K562 (cell line): ENCODE measurements at regions not wholly inside any gene's neighbourhood (a gene's known extent, or its start where the extent isn't known, plus 50 kb on each side); places are given as distances from the start of the nearest gene placed in this dataset.

Experiments used
- ATAC-seq: fragments of 200-7000 bp; cut with Tn5 transposase; 3 replicates; pipeline ENCODE4 v1.9.1; 2020; ENCODE audit warnings: moderate library complexity
- BruUV-seq: library from RNA; stranded (reverse); fragments of 400-500 nt; replicated peaks from 2 replicates; lab custom pipeline; 2021; lab: Mats Ljungman, UMichigan
- CTCF ChIA-PET: fragments of 300-600 bp; formaldehyde crosslinking; extraction: SDS; loops from one replicate; lab custom pipeline; 2021; ENCODE audit warnings: low intra/inter-chr PET ratio; lab: Yijun Ruan, JAX
- POLR2A ChIA-PET: fragments of 300-600, 350-650 bp; sonication (Branson Sonifier 250); formaldehyde crosslinking; extraction: SDS; loops from one replicate; lab custom pipeline; 2021; ENCODE audit warnings: antibody characterized with exemption, inconsistent platforms; lab: Yijun Ruan, JAX
- DNase-seq, 4 experiments: peaks; one replicate each; pipeline versions ENCODE4 v3.0.0 to v3.0.0-alpha.2; 2011 to 2018; ENCODE audit warnings: low spot score in 3 of 4, mixed read lengths in 3 of 4; ENCODE audit errors: extremely low read depth in 1 of 4
- FAIRE-seq: peaks from 2 replicates; lab custom pipeline; 2011; peaks lifted over from hg19 to GRCh38; lab: Jason Lieb, UNC
- H2AFZ ChIP-seq: 2 replicates; pipeline ENCODE4 v1.6.0; 2011; ENCODE audit warnings: low read depth, low read length, control low read depth, inconsistent platforms
- H3K27ac ChIP-seq: fragments of 200-600 bp; 3 replicates; pipeline ENCODE4 v1.8.0; 2011; ENCODE audit warnings: low read depth, mild to moderate bottlenecking, control low read depth, inconsistent platforms, low read length, moderate library complexity, mixed read lengths; ENCODE audit errors: extremely low read depth
- H3K27me3 ChIP-seq, 2 experiments: fragments of 300-600 bp in 1 of 2; 2 replicates in 1 of 2; 3 replicates in 1 of 2; pipeline versions ENCODE4 v1.6.0 to v1.8.0; 2011; ENCODE audit warnings: inconsistent platforms in 2 of 2, low read length in 2 of 2, mild to moderate bottlenecking in 1 of 2, mixed read lengths in 1 of 2, moderate library complexity in 1 of 2; ENCODE audit not compliant: control insufficient read depth in 2 of 2, insufficient read depth in 2 of 2
- H3K36me3 ChIP-seq: fragments of 300-600 bp; 3 replicates; pipeline ENCODE4 v1.8.0; 2011; ENCODE audit warnings: mild to moderate bottlenecking, low read length, inconsistent platforms; ENCODE audit not compliant: control insufficient read depth, insufficient read depth
- H3K4me1 ChIP-seq, 2 experiments: fragments of 200-600 bp in 1 of 2; replicated peaks in 1 of 2; 2 replicates in 1 of 2; 3 replicates in 1 of 2; pipeline versions ENCODE4 v1.5.1 to v1.8.0; 2011; ENCODE audit warnings: inconsistent platforms in 2 of 2, low read length in 2 of 2, mild to moderate bottlenecking in 1 of 2, mixed read lengths in 1 of 2, moderate library complexity in 1 of 2; ENCODE audit not compliant: control insufficient read depth in 2 of 2, insufficient read depth in 2 of 2
- H3K4me2 ChIP-seq: 2 replicates; pipeline ENCODE4 v1.6.1; 2011; ENCODE audit warnings: low read length, control low read depth, inconsistent platforms, mixed read lengths; ENCODE audit not compliant: insufficient read depth
- H3K4me3 ChIP-seq: fragments of 200-600 bp; sonication (generic), shearing (Covaris generic); 2 replicates; pipeline ENCODE4 v1.5.1; 2016; ENCODE audit warnings: control low read depth, inconsistent platforms
- H3K79me2 ChIP-seq: fragments of 200-600 bp; 3 replicates; pipeline ENCODE4 v1.8.0; 2011; ENCODE audit warnings: low read length, inconsistent platforms; ENCODE audit not compliant: control insufficient read depth, insufficient read depth
- H3K9ac ChIP-seq, 2 experiments: 2 replicates each; pipeline versions ENCODE4 v1.6.0 to v1.6.1; 2011; ENCODE audit warnings: low read depth in 2 of 2, low read length in 2 of 2, control low read depth in 1 of 2, inconsistent platforms in 1 of 2, mild to moderate bottlenecking in 1 of 2, mixed read lengths in 1 of 2; ENCODE audit not compliant: insufficient read depth in 1 of 2
- H3K9me1 ChIP-seq: one replicate; pipeline ENCODE4 v1.6.0; 2011; ENCODE audit warnings: inconsistent platforms, mild to moderate bottlenecking, low read length, moderate library complexity; ENCODE audit not compliant: control insufficient read depth, insufficient read depth
- H3K9me3 ChIP-seq: replicated peaks from 2 replicates; pipeline ENCODE4 v1.5.1; 2011; ENCODE audit warnings: low read depth, low read length, inconsistent platforms; ENCODE audit not compliant: control insufficient read depth, insufficient read depth
- H4K20me1 ChIP-seq: replicated peaks from 2 replicates; pipeline ENCODE4 v1.6.1; 2011; ENCODE audit warnings: low read length, inconsistent platforms, mixed read lengths; ENCODE audit not compliant: control insufficient read depth, insufficient read depth
- CBFA2T3 ChIP-seq: fragments of 450-650 bp; IDR thresholded peaks from 2 replicates; pipeline ENCODE4 v1.6.1; 2017
- CGGBP1 ChIP-seq: fragments of 250-450 bp; sonication (Bioruptor Pico); IDR thresholded peaks from 2 replicates; pipeline ENCODE4 v1.9.0; 2021; ENCODE audit warnings: mild to moderate bottlenecking
- DACH1 ChIP-seq: fragments of 450-650 bp; IDR thresholded peaks from 2 replicates; pipeline ENCODE4 v1.6.1; 2018; ENCODE audit not compliant: partially characterized antibody
- FIP1L1 ChIP-seq: fragments of 200-400 bp; formaldehyde crosslinking; IDR thresholded peaks from 2 replicates; pipeline ENCODE4 v1.6.1; 2018; ENCODE audit warnings: mild to moderate bottlenecking, low read depth, low read length; ENCODE audit not compliant: poor library complexity, severe bottlenecking
- FOXJ2 ChIP-seq: fragments of 200-800 bp; sonication (Bioruptor generic); IDR thresholded peaks from 2 replicates; pipeline ENCODE4 v1.6.1; 2016; ENCODE audit warnings: missing genetic modification characterization, missing compliant biosample characterization
- IRF1 ChIP-seq: sonication (generic); formaldehyde crosslinking; IDR thresholded peaks from 2 replicates; pipeline ENCODE4 v1.8.0; 2022; ENCODE audit warnings: missing genetic modification reagents, mild to moderate bottlenecking, borderline replicate concordance
- KDM2B ChIP-seq: fragments of 250-450 bp; sonication (Bioruptor Pico); IDR thresholded peaks from 2 replicates; pipeline ENCODE4 v1.8.0; 2021; ENCODE audit warnings: mild to moderate bottlenecking, moderate library complexity
- RCOR1 ChIP-seq, 2 experiments: IDR thresholded peaks; 2 replicates each; pipeline ENCODE4 v1.6.1; 2012; ENCODE audit warnings: low read depth in 2 of 2, low read length in 2 of 2, borderline replicate concordance in 1 of 2, improper control_type of control experiment in 1 of 2
- SMAD1 ChIP-seq: fragments of 150-350 bp; IDR thresholded peaks from 2 replicates; pipeline ENCODE4 v1.6.1; 2014; ENCODE audit warnings: low read length, low read depth; ENCODE audit not compliant: partially characterized antibody
- SMARCA4 ChIP-seq: fragments of 450-650 bp; IDR thresholded peaks from 2 replicates; pipeline ENCODE4 v1.6.1; 2016
- STAG1 ChIP-seq: sonication (generic); formaldehyde crosslinking; IDR thresholded peaks from 2 replicates; pipeline ENCODE4 v1.5.0; 2020; ENCODE audit warnings: missing genetic modification reagents, borderline replicate concordance
- TCF15 ChIP-seq: fragments of 250-450 bp; sonication (Bioruptor Pico); IDR thresholded peaks from 2 replicates; pipeline ENCODE4 v1.8.0; 2022; ENCODE audit warnings: moderate library complexity, mild to moderate bottlenecking, inconsistent platforms
- TEAD1 ChIP-seq, 2 experiments: fragments of 450-650 bp in 1 of 2; sonication (generic) in 1 of 2; formaldehyde crosslinking; IDR thresholded peaks; 2 replicates each; pipeline versions ENCODE4 v1.4.0 to v1.8.0; 2020 to 2022; ENCODE audit warnings: mild to moderate bottlenecking in 2 of 2, missing genetic modification reagents in 1 of 2
- ZBTB7A ChIP-seq: IDR thresholded peaks from 2 replicates; pipeline ENCODE4 v1.6.1; 2011; ENCODE audit warnings: low read depth, mild to moderate bottlenecking, low read length, moderate library complexity, borderline replicate concordance; ENCODE audit not compliant: control insufficient read depth
- ZNF280A ChIP-seq: fragments of 450-650 bp; IDR thresholded peaks from 2 replicates; pipeline ENCODE4 v1.6.1; 2018; ENCODE audit warnings: mild to moderate bottlenecking, low read depth; ENCODE audit not compliant: partially characterized antibody
- ZNF444 ChIP-seq: fragments of 250-450 bp; sonication (Bioruptor Pico); IDR thresholded peaks from 2 replicates; pipeline ENCODE4 v1.4.0; 2020; ENCODE audit warnings: mild to moderate bottlenecking, moderate library complexity
- ZNF655 ChIP-seq: fragments of 250-450 bp; sonication (Bioruptor Pico); IDR thresholded peaks from 2 replicates; pipeline ENCODE4 v1.5.0; 2021
- ZSCAN29 ChIP-seq: fragments of 450-650 bp; IDR thresholded peaks from 2 replicates; pipeline ENCODE4 v1.6.1; 2017
- WGBS: fragments of 100-300 bp; shearing (Covaris generic); methylation state at CpG from one replicate; pipeline ENCODE4 v1.1.6; 2016; ENCODE audit warnings: low coverage, mixed read lengths; ENCODE audit not compliant: insufficient coverage; ENCODE audit errors: missing lambda C conversion rate; 5-methylcytosine and 5-hydroxymethylcytosine counted together
- in situ Hi-C: fragments of 300-500 bp; cut with MboI; formaldehyde crosslinking; loops from 4 replicates; pipeline ENCODE4 v1.15.0; 2018; ENCODE audit warnings: inconsistent platforms, mixed read lengths
- intact Hi-C: fragments of 100-400 bp; cut with micrococcal nuclease; formaldehyde crosslinking; loops from 2 replicates; pipeline ENCODE4 v1.14.2; 2022

- TF ChIP-seq TCF15 (CRISPR knock-in tag) (no peak), ZSCAN29 (no peak), IRF1 (CRISPR knock-in tag) (peak; percentile 77; the same call in 1 of the 2 replicates), DACH1 (peak; percentile 98)
Measured at GRCh38 chr15:96066852-96067495, 263.5 kb upstream of the NR2F2 start (continued).

GRCh38 chr15:96067677-96068076 is 262.8 kb upstream of the NR2F2 start:
- DNase-seq = no peak
- H3K9me1 ChIP-seq = no peaks in the 10 kb centered on the region
- H3K36me3 ChIP-seq = no peaks in the 10 kb centered on the region
- no peaks in the 10 kb centered on the region for H4K20me1 ChIP-seq
- H3K79me2 ChIP-seq = no peaks in the 10 kb centered on the region
- FAIRE-seq = peak; percentile 6
- no TSS peak for BruUV-seq
- peak; percentile 53 for ATAC-seq
- H3K4me1 ChIP-seq = peaks cover 0 to 7% of the 10 kb centered on the region in 2 experiments; a peak in 3 of 5 replicates
- H3K4me2 ChIP-seq = no peak overlapping the region
- 75% methylated on average over 2 of the region's 2 CpGs for WGBS
- no peak overlapping the region for H3K9ac ChIP-seq
- H3K27me3 ChIP-seq = no peaks in the 10 kb centered on the region
- intact Hi-C loops (no loop called here), in situ Hi-C loops (no loop called here)
- no peak overlapping the region for H3K27ac ChIP-seq
- CTCF ChIA-PET = no interaction called here
- H3K9me3 ChIP-seq = no peaks in the 10 kb centered on the region; the same call in 1 of the 2 replicates
- POLR2A ChIA-PET = interaction anchor here (1.0 kb wide), 1 partner anchor 8 kb away, joined by 3 read pairs; no protein-coding TSS in a partner anchor
- no peak overlapping the region for H3K4me3 ChIP-seq
- H2AFZ ChIP-seq = peak overlapping the region; percentile 55; the same call in 1 of the 2 replicates
- TF ChIP-seq RCOR1 (IDR thresholded peaks at IDR 0.05; ENCODE audit: borderline replicate concordance in 1 of 2, low read depth in 2 of 2, low read length in 2 of 2) (no peak), STAG1 (no peak), ZNF444 (CRISPR knock-in tag) (no peak), TEAD1 (CRISPR knock-in tag; IDR thresholded peaks at IDR 0.05) (no peak), SMARCA4 (no peak), CGGBP1 (CRISPR knock-in tag) (no peak), FIP1L1 (no peak), CBFA2T3 (no peak), ZNF655 (CRISPR knock-in tag) (no peak), ZBTB7A (no peak), SMAD1 (no peak), KDM2B (CRISPR knock-in tag) (no peak), ZNF280A (no peak), FOXJ2 (tag) (no peak)
